A549 (cell line): ENCODE measurements at regions not wholly inside any gene's neighbourhood (a gene's known extent, or its start where the extent isn't known, plus 50 kb on each side); places are given as distances from the start of the nearest gene placed in this dataset.

Source experiments
- CHD2 ChIP-seq: fragments of 150-350 bp; IDR thresholded peaks from 2 replicates; pipeline ENCODE4 v1.6.1; 2014; ENCODE audit warnings: low read length; ENCODE audit not compliant: partially characterized antibody
- EP300 ChIP-seq, 2 experiments: fragments of >200 bp; sonication (Bioruptor Twin); formaldehyde crosslinking; IDR thresholded peaks; 2 replicates in 1 of 2; 3 replicates in 1 of 2; pipeline ENCODE4 v1.6.1; 2016 to 2017
- KDM1A ChIP-seq: fragments of 200-600 bp; sonication (generic); IDR thresholded peaks from 2 replicates; pipeline ENCODE4 v1.6.1; 2016; ENCODE audit warnings: low read depth, mild to moderate bottlenecking
- MAZ ChIP-seq: fragments of 150-350 bp; IDR thresholded peaks from 2 replicates; pipeline ENCODE4 v1.6.1; 2014; ENCODE audit warnings: antibody characterized with exemption, low read depth, low read length, borderline replicate concordance
- NR3C1 ChIP-seq: fragments of >200 bp; sonication (Bioruptor Twin); formaldehyde crosslinking; IDR thresholded peaks from 3 replicates; pipeline ENCODE4 v1.6.1; 2017
- POLR2A ChIP-seq: IDR thresholded peaks from 2 replicates; pipeline ENCODE4 v1.6.1; 2012; ENCODE audit warnings: mild to moderate bottlenecking, low read length
- TF ChIP-seq, protein P1 (sequence below): fragments of >200 bp; sonication (Bioruptor Twin); formaldehyde crosslinking; IDR thresholded peaks from 3 replicates; pipeline ENCODE4 v1.5.1; 2016
- TF ChIP-seq, protein P2 (sequence below): fragments of 200-600 bp; sonication (generic); IDR thresholded peaks from 2 replicates; pipeline ENCODE4 v1.6.1; 2016; ENCODE audit warnings: antibody characterized with exemption, mild to moderate bottlenecking, moderate library complexity
- TF ChIP-seq, protein P3 (sequence below): fragments of 150-350 bp; IDR thresholded peaks from 2 replicates; pipeline ENCODE4 v1.6.1; 2014; ENCODE audit warnings: low read depth, mild to moderate bottlenecking, low read length

DNA sequence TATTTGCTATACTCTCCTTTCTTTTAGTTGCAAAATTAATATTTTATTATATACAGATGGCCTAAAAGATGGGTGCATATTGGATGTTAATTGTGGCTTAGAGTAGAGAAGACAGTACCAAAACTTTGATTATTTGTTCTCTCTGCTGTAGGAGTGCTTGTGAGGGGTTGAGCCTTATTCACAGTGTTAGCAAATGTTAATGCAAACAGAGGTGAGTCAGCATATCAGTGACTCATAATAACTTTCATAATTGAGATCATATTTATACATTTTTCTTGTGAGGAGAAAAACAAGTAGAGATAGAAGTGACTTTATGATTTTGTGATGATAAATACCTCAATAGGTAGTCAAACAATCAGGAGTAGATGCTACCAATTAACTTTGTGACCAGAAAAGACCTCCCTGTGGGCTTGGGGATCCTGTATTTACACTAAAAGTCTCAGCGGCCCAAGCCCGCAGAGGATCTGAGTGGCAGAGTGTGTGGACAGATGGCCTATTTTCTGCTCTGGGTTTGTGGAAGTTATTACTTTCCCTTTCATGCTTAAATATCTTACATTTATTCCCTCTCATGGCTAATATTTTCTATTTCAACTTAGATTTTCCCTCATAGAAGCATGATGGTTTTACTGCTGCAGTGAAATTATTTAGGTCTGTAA, 226.5 kb downstream of the TAF11L14 start:
- TF ChIP-seq POLR2A (no peak), KDM1A (no peak), EP300 (IDR thresholded peaks at IDR 0.05) (no peak), CHD2 (no peak), NR3C1 (no peak), MAZ (no peak)
- TF ChIP-seq, protein P1, sequence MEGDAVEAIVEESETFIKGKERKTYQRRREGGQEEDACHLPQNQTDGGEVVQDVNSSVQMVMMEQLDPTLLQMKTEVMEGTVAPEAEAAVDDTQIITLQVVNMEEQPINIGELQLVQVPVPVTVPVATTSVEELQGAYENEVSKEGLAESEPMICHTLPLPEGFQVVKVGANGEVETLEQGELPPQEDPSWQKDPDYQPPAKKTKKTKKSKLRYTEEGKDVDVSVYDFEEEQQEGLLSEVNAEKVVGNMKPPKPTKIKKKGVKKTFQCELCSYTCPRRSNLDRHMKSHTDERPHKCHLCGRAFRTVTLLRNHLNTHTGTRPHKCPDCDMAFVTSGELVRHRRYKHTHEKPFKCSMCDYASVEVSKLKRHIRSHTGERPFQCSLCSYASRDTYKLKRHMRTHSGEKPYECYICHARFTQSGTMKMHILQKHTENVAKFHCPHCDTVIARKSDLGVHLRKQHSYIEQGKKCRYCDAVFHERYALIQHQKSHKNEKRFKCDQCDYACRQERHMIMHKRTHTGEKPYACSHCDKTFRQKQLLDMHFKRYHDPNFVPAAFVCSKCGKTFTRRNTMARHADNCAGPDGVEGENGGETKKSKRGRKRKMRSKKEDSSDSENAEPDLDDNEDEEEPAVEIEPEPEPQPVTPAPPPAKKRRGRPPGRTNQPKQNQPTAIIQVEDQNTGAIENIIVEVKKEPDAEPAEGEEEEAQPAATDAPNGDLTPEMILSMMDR: no peak
- TF ChIP-seq, protein P2, sequence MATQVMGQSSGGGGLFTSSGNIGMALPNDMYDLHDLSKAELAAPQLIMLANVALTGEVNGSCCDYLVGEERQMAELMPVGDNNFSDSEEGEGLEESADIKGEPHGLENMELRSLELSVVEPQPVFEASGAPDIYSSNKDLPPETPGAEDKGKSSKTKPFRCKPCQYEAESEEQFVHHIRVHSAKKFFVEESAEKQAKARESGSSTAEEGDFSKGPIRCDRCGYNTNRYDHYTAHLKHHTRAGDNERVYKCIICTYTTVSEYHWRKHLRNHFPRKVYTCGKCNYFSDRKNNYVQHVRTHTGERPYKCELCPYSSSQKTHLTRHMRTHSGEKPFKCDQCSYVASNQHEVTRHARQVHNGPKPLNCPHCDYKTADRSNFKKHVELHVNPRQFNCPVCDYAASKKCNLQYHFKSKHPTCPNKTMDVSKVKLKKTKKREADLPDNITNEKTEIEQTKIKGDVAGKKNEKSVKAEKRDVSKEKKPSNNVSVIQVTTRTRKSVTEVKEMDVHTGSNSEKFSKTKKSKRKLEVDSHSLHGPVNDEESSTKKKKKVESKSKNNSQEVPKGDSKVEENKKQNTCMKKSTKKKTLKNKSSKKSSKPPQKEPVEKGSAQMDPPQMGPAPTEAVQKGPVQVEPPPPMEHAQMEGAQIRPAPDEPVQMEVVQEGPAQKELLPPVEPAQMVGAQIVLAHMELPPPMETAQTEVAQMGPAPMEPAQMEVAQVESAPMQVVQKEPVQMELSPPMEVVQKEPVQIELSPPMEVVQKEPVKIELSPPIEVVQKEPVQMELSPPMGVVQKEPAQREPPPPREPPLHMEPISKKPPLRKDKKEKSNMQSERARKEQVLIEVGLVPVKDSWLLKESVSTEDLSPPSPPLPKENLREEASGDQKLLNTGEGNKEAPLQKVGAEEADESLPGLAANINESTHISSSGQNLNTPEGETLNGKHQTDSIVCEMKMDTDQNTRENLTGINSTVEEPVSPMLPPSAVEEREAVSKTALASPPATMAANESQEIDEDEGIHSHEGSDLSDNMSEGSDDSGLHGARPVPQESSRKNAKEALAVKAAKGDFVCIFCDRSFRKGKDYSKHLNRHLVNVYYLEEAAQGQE: no peak
- TF ChIP-seq, protein P3, sequence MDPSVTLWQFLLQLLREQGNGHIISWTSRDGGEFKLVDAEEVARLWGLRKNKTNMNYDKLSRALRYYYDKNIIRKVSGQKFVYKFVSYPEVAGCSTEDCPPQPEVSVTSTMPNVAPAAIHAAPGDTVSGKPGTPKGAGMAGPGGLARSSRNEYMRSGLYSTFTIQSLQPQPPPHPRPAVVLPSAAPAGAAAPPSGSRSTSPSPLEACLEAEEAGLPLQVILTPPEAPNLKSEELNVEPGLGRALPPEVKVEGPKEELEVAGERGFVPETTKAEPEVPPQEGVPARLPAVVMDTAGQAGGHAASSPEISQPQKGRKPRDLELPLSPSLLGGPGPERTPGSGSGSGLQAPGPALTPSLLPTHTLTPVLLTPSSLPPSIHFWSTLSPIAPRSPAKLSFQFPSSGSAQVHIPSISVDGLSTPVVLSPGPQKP: no peak
